MG63 (cell line): ENCODE measurements at regions not wholly inside any gene's neighbourhood (a gene's known extent, or its start where the extent isn't known, plus 50 kb on each side); places are given as distances from the start of the nearest gene placed in this dataset.
"Not testable (repeated sequence)": the region's sequence is repeated elsewhere in the genome, so short reads cannot be mapped to it uniquely, and the experiment has no call there.

Experiments
- DNase-seq: peaks from one replicate; pipeline ENCODE4 v3.0.0-alpha.2; 2020
- H3K27me3 ChIP-seq: fragments of 250-450 bp; sonication (Bioruptor Pico); 2 replicates; pipeline ENCODE4 v1.5.1; 2020; ENCODE audit warnings: mild to moderate bottlenecking, moderate library complexity
- H3K36me3 ChIP-seq: fragments of 250-450 bp; sonication (Bioruptor Pico); 2 replicates; pipeline ENCODE4 v1.5.1; 2020; ENCODE audit warnings: mild to moderate bottlenecking, moderate library complexity
- H3K4me3 ChIP-seq: fragments of 250-450 bp; sonication (Bioruptor Pico); 2 replicates; pipeline ENCODE4 v1.5.1; 2020; ENCODE audit warnings: mild to moderate bottlenecking, moderate library complexity
- H3K9me3 ChIP-seq: fragments of 250-450 bp; sonication (Bioruptor Pico); 2 replicates; pipeline ENCODE4 v1.5.1; 2020; ENCODE audit warnings: mild to moderate bottlenecking, moderate library complexity

DNA sequence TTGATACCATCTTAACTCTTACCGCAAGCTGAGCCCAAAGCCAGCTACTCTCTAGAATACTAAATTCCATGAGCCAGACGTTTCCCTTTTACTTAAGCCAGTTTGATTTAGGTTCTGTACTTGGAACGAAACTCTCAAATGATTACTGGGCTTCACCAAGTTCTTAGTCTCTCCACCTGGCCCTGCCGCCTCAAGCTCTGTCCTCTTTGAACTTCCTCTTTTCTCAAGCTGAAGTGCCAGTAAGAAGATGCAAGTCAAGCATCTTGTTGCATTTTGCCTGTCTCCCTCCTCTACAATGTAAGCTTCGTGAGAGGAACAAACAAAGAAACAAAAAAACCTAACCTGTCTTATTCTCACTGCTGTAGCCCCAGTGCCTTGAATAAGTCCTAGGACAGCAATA lies 358.2 kb upstream of the NPVF start:
- Histone ChIP-seq H3K36me3 (no peaks in the 10 kb centered on the region), H3K9me3 (no peaks in the 10 kb centered on the region), H3K4me3 (no peak overlapping the region), H3K27me3 (peaks cover 4% of the 10 kb centered on the region)
- DNase-seq: no peak

DNA sequence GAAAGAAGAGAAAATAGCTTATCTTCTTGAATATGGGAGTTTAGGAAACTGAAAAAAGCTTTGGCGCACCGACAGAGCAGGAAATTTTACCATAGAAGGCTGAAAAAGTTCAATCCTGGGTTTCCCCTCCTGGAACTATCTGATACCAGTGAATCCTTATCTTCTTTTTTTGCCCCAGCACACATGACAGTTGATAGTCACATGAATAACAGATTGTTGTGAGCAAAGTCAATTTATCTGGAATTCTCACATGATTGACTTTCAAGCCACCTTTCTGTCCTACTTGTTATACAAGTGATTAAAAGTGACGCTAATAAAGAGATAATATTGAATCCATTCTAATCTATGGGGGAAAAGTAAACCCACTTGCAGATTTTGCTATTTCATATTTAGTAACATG lies 365.8 kb upstream of the NPVF start:
- Histone ChIP-seq H3K4me3 (no peak overlapping the region), H3K27me3 (peaks cover 3% of the 10 kb centered on the region), H3K36me3 (no peaks in the 10 kb centered on the region), H3K9me3 (no peaks in the 10 kb centered on the region)
- DNase-seq: no peak

DNA sequence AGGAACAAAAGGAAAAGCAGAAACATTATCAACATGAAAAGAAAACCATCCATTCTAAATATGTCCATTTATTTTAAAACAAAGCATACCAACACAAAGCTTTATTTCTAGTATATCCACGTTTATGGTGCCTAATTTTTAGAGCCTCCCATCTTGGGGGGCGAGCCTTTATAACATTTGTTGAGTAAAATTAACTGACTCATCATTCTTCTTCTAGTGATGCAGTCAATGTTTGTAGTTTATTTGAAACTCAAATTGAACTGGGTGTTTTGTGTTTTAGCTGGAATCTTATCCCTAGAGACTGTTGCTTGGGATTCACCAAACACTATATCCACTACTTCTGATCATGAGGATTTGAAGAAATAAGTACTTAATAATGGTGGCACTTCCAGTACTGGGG lies 366.4 kb upstream of the NPVF start:
- Histone ChIP-seq H3K27me3 (no peaks in the 10 kb centered on the region), H3K9me3 (no peaks in the 10 kb centered on the region), H3K4me3 (no peak overlapping the region), H3K36me3 (no peaks in the 10 kb centered on the region)
- no peak for DNase-seq

DNA sequence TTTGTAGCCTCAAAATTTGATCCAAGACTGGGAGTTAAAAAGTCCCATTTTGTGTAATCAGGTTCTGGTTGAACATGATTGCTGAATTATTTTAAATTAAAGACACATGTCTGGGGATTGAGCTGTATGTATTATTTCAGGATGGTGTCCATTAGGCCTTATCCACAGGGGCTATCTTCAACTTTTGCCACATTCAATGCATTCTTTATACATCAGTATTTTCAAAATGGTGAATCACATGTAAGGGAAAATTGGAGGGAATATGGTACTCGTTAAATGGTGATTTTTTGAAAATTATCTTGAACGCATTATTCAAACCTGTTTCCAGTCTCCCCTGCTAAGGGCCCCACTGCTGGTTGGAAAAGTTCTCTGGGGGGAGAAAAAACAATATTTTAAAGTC lies 367.7 kb upstream of the NPVF start:
- Histone ChIP-seq H3K4me3 (no peak overlapping the region), H3K27me3 (no peaks in the 10 kb centered on the region), H3K36me3 (no peaks in the 10 kb centered on the region), H3K9me3 (no peaks in the 10 kb centered on the region)
- DNase-seq: no peak

DNA sequence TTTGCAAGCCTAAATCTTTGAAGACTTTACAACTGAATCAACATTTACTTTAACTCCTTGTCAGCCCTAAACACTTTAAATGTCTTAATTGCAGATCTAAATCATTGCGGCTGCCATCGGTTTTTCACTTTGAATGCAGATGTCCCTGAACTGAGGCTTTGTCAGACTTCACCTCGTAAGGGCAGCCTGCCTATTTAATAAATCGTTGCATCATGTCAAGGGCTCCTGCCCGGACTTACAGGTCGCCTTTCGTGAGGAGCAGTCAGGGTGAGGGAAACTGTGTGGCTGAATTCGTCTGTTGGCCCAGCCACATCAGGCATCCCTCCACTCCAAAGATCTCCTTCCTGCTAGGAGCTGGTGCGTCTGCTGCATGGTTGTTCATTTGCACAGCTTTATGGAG lies 368.2 kb upstream of the NPVF start:
- Histone ChIP-seq H3K27me3 (no peaks in the 10 kb centered on the region), H3K4me3 (no peak overlapping the region), H3K36me3 (no peaks in the 10 kb centered on the region)

DNA sequence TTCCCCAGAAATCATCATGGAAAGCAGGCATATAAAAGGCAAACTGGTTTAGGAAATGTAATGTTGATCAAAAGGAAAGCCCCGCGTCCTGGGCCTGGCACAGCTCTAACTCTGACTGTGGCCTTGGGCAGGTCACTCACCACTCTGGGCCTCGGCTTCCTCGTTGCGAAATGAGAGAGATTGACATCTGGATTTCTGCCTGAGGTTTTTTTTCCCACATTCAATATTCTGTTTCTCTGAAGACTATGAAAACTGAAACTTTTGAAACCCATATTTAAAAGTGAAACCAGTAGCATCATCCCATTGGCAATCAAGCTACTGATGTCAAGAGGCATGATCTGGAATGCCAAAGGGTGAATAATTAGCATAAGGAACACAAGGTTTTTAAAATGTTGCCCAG lies 369.7 kb upstream of the NPVF start:
- Histone ChIP-seq H3K9me3 (no peaks in the 10 kb centered on the region), H3K4me3 (no peak overlapping the region), H3K36me3 (no peaks in the 10 kb centered on the region), H3K27me3 (no peaks in the 10 kb centered on the region)
- no peak for DNase-seq

More for the DNA sequence above, 368.2 kb upstream of the NPVF start:
- no peak for DNase-seq
- no peaks in the 10 kb centered on the region for H3K9me3 ChIP-seq

DNA sequence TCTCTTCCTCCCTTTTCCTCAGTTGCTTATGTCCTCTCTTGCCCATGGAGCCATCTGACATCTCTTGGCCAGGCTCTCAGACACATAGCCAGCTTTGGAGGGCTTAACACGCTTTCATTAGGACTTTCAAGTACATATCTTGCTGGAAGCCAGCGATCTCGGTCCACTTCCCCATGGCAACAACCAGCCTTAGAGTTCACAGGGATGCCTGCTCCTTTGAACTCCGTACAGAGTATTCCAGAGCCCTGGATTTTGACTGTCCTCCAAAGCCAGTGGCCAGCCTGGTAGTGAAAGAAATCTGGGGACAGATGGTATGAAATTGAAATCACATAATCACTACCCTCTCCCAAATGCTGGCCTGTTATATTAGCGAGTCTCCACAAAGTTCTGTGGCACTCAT lies 370.5 kb upstream of the NPVF start:
- DNase-seq: no peak
- Histone ChIP-seq H3K27me3 (no peaks in the 10 kb centered on the region), H3K9me3 (no peaks in the 10 kb centered on the region), H3K4me3 (no peak overlapping the region), H3K36me3 (no peaks in the 10 kb centered on the region)

DNA sequence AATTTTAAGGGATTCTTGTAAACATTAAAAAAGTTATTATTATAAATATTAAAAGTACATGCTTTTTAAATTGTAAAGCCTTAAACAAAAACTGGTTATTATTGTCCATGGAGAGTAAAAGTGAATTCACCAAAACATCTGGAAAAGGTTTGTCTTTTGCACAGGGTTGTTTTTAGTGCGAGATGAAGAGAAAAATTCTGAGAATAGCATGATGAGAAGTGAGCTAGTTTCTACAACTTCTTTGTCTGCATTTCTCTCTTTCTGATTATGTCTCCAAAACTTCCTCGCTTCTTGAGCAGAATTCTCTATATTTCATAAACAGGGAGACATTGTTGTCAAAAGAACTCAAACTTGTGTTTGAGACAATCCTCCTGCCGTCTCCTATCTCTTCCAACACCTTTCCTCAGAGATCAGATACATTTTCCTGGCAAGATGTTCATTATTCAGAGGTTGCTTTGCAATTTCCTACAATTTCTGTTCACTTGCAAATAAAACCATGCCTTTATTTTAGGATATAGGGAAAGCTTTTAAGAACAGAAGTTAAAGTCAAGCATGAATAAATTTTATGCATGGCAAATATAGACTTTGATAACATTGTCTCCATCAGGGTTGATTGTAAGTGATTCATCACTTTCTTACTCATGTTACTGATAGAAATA lies 372.1 kb upstream of the NPVF start:
- H3K9me3 ChIP-seq: no peaks in the 10 kb centered on the region
- H3K27me3 ChIP-seq: no peaks in the 10 kb centered on the region
- no peaks in the 10 kb centered on the region for H3K36me3 ChIP-seq
- no peak overlapping the region for H3K4me3 ChIP-seq
- DNase-seq: no peak

DNA sequence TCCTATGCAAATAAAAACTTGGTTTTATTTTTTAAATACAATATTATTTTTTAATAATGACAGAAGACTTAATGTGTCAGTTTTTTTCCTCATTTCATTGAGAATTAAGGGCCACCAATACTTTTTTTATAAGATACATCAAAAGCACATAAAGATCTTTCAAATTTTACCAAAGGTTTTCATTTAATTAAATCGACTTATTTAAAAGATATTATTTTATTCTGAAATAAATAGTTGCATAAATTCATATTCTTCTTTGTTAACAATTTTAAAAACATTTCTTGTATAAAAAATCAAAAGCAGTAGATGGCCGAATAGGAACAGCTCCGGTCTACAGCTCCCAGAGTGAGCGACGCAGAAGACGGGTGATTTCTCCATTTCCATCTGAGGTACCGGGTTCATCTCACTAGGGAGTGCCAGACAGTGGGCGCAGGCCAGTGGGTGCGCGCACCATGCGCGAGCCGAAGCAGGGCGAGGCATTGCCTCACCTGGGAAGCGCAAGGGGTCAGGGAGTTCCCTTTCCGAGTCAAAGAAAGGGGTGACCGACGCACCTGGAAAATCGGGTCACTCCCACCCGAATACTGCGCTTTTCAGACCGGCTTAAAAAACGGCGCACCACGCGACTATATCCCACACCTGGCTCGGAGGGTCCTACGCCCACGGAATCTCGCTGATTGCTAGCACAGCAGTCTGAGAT lies 374.6 kb upstream of the NPVF start:
- not testable (repeated sequence) for H3K4me3 ChIP-seq, H3K27me3 ChIP-seq, H3K36me3 ChIP-seq, H3K9me3 ChIP-seq, DNase-seq

DNA sequence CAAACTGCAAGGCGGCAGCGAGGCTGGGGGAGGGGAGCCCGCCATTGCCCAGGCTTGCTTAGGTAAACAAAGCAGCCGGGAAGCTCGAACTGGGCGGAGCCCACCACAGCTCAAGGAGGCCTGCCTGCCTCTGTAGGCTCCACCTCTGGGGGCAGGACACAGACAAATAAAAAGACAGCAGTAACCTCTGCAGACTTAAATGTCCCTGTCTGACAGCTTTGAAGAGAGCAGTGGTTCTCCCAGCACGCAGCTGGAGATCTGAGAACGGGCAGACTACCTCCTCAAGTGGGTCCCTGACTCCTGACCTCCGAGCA lies 375.1 kb upstream of the NPVF start:
- not testable (repeated sequence) for H3K4me3 ChIP-seq, H3K9me3 ChIP-seq, H3K27me3 ChIP-seq, DNase-seq, H3K36me3 ChIP-seq

DNA sequence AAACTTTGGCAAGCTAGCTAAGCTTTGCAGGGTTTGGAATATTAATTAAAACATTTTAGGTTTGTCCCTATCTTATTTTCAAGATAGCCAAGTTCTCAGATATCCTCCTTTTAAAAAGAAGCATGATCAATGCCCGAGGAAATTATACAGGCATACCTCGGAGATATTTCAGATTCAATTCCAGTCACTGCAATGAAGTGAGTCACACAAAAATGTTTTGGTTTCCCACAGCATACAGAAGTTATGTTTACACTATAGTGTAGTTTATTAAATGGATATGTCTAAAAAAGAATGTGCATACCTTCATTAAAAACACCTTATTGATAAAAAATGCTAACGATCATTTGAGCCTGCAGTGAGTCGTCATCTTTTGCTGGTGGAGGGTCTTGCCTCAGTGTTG lies 382.9 kb upstream of the NPVF start:
- Histone ChIP-seq H3K27me3 (no peaks in the 10 kb centered on the region), H3K36me3 (no peaks in the 10 kb centered on the region), H3K4me3 (no peak overlapping the region), H3K9me3 (no peaks in the 10 kb centered on the region)
- DNase-seq: no peak

DNA sequence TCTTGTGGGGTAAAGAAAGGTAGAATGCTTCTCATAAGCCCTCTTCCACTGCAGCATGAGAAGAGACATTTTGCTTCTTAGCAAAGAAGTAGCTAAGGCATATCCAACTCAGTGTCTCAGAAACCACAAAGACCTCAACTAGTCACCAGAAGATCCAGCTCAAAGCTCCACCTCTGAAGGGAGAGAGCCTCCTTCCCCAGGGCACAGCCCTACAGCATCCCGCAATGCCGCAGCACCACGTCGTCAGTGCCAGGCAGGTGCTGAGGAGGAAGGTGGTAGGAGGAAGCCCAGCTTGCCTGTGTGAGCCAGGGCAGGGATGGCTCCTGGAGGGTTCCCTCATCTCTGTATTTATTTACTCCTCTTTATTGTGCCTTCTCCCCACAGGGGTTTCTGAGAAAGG lies 385.6 kb upstream of the NPVF start:
- DNase-seq: no peak
- no peaks in the 10 kb centered on the region for H3K36me3 ChIP-seq
- H3K9me3 ChIP-seq: no peaks in the 10 kb centered on the region
- no peak overlapping the region for H3K4me3 ChIP-seq
- H3K27me3 ChIP-seq: no peaks in the 10 kb centered on the region

DNA sequence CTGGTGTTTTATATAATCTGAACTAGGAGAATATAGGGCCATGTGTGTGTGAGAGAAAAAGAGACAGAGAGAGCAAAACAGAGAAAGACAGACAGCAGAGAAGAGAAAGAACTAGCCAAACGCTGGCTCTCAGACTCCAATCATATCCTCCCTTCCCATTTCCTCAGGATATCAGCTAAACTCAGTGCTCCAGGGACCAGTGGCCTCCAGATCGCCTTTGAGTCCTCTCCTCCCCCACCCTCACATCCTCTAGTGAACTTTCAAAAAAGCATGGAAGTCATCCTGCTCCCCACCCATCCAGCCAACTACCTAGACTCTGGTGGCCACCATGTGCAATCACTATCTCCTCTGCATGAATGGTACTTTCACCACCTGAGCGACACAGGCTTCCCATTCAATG lies 386.1 kb upstream of the NPVF start:
- H3K36me3 ChIP-seq: no peaks in the 10 kb centered on the region
- H3K27me3 ChIP-seq: no peaks in the 10 kb centered on the region
- H3K9me3 ChIP-seq: no peaks in the 10 kb centered on the region
- no peak for DNase-seq
- H3K4me3 ChIP-seq: no peak overlapping the region

DNA sequence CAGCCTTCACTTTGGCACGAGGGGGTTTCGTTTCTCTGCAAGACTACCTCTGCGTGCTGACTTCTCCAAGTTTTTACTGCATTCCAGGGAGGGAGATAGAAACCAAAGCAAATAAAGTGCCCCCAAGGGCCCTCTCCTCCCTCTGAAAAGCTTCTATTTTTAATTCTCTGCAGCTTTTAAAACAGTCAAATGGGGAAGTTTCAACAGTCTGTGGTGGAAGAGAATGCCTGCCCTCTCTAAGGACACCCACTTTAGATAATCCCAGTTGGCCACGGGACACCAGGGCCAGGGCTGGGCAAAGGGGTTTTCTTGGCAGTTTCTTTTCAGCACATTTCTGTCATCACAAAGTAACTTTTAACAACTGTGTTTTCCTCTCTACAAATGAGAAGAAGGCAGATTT lies 386.7 kb upstream of the NPVF start:
- no peaks in the 10 kb centered on the region for H3K27me3 ChIP-seq
- H3K9me3 ChIP-seq: no peaks in the 10 kb centered on the region
- H3K36me3 ChIP-seq: no peaks in the 10 kb centered on the region
- no peak for DNase-seq
- H3K4me3 ChIP-seq: no peak overlapping the region

DNA sequence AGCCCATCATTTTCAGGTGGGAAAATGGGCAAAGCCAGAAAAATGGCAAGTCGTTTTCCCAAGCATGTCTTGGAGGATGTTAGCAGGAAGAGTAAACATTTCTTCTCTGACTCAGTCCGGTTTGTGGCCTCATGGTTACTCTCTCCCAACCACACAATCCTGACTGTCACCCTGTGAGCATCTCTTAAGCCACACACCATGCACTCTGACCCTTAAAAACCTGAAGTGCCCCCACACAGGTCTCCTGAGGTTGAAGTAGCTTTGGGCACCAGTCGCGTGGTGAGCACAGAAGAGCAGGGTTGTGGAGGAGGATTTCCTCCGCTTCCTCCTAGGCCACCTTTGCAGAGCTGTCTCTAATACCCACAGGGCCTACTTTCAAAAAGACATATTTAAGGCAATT lies 387.3 kb upstream of the NPVF start:
- no peaks in the 10 kb centered on the region for H3K36me3 ChIP-seq
- no peak overlapping the region for H3K4me3 ChIP-seq
- no peak for DNase-seq
- H3K9me3 ChIP-seq: no peaks in the 10 kb centered on the region
- H3K27me3 ChIP-seq: no peaks in the 10 kb centered on the region

DNA sequence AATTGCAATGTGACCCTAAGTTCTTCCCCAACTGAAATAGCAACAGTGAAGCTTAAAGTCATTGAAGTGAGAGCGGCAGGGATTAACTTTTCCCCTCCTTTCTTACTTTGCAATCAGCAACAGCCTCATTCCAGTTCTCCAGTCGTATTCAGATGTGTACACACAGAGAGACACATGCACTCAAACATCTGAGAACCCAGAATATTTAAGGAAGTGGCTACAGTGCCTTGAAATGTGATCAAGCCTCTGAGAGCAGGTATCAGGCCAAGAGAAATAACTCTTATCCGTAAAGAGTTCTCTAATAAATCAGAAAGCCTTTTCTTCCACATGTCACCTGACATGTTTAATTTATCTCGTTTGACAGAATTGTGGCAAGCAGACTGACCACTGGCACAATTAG lies 388.9 kb upstream of the NPVF start:
- DNase-seq: no peak
- H3K27me3 ChIP-seq: no peaks in the 10 kb centered on the region
- no peak overlapping the region for H3K4me3 ChIP-seq
- no peaks in the 10 kb centered on the region for H3K36me3 ChIP-seq
- H3K9me3 ChIP-seq: no peaks in the 10 kb centered on the region

DNA sequence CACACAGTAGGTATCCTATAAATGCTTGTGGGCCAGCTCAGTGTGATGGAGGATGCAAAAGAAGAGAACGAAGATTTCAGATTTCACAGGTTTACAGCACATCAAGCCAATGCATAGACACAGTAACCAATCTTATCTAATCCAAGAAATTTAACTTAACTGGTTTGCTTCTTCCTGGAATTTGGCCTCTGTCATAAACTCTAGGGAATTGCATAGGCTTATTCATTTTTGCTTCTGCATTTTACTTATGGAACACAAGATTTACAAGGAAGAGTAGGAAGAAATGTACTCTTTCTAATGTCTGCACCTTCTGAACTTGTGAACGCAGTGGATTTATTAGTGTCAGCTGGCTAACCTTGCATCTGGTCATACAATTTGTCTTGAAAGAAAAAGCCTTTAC lies 389.4 kb upstream of the NPVF start:
- Histone ChIP-seq H3K9me3 (no peaks in the 10 kb centered on the region), H3K4me3 (no peak overlapping the region), H3K36me3 (no peaks in the 10 kb centered on the region), H3K27me3 (no peaks in the 10 kb centered on the region)
- no peak for DNase-seq

DNA sequence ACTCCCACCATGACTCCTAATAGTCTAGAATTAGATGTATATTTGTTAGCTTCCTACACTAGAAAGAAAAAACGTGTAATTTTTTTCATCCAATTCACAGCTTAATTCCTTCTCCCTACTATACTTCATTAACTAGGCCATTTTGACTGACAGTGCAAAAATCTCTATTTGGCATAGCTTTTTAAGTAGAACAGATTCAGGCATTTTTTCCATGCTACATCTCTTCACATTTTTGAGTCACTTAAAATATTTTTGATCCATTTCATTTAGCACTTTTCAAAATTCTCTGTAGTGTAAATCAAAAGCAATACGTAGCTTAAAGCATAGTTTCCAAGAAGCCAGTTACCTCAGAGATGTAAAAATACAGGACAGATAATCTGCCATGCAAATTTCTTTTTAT lies 391.1 kb upstream of the NPVF start:
- Histone ChIP-seq H3K4me3 (no peak overlapping the region), H3K36me3 (no peaks in the 10 kb centered on the region), H3K27me3 (no peaks in the 10 kb centered on the region), H3K9me3 (no peaks in the 10 kb centered on the region)
- DNase-seq: no peak
